Adrenal gland (tissue), 5 donors: ENCODE measurements at regions not wholly inside any gene's neighbourhood (a gene's known extent, or its start where the extent isn't known, plus 50 kb on each side); places are given as distances from the start of the nearest gene placed in this dataset.

Source experiments
- POLR2A ChIP-seq, 2 donors: fragments of 450-650 bp; IDR thresholded peaks; one replicate each; pipeline ENCODE4 v1.6.1; 2017; ENCODE audit warnings: antibody characterized with exemption in 2 of 2, mild to moderate bottlenecking in 2 of 2, moderate library complexity in 1 of 2
- TF ChIP-seq, protein P1 (sequence below), 6 experiments: fragments of 450-650 bp in 4 of 6; fragments of 200-600 bp in 2 of 6; sonication (generic) in 1 of 6; IDR thresholded peaks; 1 replicate in 5 of 6; 2 replicates in 1 of 6; pipeline versions ENCODE4 v1.5.1 to v1.8.0; 2016 to 2021; ENCODE audit warnings: antibody characterized with exemption in 6 of 6, mild to moderate bottlenecking in 2 of 6, moderate library complexity in 1 of 6
- donor health status: DM: no; HTN: no; CAD: no.

DNA sequence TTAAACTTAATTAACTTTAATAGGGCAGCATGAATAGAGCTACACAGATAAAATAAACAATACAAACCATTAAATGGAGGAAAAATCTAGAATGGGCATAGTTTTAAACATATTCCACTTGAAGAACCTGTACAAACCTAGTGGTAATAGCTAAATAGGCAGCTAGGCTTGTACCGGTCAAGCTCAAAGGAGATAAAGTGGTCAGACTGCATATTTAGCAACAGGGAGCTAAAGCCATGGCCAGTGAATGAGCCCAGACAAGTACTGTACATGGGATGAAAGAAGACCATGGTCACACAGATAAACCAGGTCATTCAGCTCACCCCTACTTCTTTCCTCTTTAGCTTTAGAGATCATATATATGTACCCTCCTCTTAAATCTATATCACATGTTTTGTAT is 186.6 kb upstream of the KRR1 start:
- TF ChIP-seq, protein P1, sequence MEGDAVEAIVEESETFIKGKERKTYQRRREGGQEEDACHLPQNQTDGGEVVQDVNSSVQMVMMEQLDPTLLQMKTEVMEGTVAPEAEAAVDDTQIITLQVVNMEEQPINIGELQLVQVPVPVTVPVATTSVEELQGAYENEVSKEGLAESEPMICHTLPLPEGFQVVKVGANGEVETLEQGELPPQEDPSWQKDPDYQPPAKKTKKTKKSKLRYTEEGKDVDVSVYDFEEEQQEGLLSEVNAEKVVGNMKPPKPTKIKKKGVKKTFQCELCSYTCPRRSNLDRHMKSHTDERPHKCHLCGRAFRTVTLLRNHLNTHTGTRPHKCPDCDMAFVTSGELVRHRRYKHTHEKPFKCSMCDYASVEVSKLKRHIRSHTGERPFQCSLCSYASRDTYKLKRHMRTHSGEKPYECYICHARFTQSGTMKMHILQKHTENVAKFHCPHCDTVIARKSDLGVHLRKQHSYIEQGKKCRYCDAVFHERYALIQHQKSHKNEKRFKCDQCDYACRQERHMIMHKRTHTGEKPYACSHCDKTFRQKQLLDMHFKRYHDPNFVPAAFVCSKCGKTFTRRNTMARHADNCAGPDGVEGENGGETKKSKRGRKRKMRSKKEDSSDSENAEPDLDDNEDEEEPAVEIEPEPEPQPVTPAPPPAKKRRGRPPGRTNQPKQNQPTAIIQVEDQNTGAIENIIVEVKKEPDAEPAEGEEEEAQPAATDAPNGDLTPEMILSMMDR (IDR thresholded peaks at IDR 0.05): no peak
- TF ChIP-seq POLR2A (IDR thresholded peaks at IDR 0.05): no peak
